HG02852 (cell line): ENCODE measurements at regions not wholly inside any gene's neighbourhood (a gene's known extent, or its start where the extent isn't known, plus 50 kb on each side); places are given as distances from the start of the nearest gene placed in this dataset.
"Not testable (repeated sequence)": the region's sequence is repeated elsewhere in the genome, so short reads cannot be mapped to it uniquely, and the experiment has no call there.

Source experiments
- ATAC-seq: cut with Tn5 transposase; IDR thresholded peaks from one replicate; pipeline ENCODE4 v1.9.1; 2021; ENCODE audit warnings: mild to moderate bottlenecking, moderate library complexity; ENCODE audit not compliant: unreplicated experiment

DNA sequence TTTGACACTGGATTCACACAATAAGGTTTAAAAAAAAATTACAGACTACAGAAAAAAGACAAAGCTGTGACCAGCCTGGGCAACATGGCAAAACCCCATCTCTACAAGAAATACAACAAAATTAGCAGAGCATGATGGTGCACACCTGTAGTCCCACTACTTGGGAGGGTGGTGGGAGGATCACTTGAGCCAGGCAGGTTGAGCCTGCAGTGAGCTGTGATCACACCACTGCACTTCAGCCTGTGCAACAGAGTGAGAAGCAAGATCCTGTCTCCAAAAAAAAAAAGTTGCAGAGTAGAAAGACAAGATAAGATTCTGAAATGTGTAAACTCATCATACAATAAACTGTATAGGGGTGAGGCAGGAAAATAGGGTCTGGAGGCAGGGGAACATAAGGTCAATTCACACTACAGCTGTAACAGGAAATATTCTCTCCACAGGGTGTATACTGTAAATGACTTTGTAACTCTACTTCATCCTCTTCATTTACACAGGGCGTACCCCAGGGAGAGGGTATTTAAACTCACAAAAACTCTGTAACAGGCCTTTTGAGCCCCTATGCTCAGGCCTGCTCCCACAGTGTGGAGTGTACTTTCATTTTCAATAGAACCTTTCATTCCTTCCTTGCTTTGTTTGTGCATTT, 112.6 kb upstream of the MAPK10 start:
- no peak for ATAC-seq

DNA sequence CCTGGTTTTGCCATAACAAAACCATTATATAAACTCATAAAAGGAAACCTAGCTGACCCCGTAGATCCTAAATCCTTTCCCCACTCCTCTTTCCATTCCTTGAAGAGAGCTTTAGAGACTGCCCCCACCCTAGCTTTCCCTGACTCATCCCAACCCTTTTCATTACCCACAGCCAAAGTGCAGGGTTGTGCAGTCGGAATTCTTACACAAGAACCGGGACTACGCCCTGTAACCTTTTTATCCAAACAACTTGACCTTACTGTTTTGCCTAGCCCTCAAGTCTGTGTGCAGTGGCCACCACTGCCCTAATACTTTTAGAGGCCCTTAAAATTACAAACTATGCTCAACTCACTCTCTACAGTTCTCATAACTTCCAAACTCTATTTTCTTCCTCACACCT, 116.0 kb upstream of the PTPN13 start:
- ATAC-seq, result not testable (repeated sequence)

GRCh38 chr4:86481440-86481839, 112.7 kb upstream of the PTPN13 start:
- ATAC-seq, result no peak

DNA sequence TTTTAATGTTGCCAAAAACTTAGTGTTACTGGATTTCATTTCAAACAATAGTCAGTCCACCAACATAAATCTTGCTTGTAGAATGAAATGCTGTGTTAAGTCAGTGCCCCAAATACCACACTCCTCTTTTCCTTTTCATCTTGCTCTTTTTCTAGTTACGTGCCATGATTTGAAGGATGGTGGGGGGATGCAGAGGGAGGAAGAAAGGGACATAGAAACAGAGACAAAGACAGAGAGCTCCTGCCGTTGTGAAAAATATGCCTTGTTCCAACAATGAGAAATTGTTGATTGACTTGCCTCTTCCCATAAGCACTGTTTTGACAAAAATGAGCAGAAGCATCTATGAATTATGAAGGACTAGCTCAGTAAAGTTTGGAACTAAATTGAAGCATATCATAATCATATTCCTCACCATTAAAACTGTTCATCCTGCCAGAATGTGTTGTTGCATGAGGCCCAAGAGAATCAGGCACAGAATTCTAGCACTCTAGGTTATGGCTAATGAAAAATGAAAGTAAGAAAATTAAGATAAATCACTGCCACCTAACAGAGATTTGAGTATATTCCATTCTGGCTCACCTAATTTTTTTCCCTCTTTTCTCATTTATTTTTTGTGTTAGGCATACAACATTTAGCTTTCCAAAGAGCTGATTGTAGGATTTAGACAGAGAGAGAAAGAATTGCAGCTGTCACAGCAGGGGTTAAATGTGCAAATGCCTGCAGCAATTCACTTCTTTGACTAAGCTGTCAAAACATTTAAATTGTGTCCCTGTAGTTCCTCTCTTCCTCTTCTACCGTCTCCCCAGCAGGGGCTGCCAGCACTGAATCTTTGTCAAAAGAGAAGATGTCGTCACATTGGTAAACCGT, 111.6 kb upstream of the PTPN13 start:
- ATAC-seq, result no peak

DNA sequence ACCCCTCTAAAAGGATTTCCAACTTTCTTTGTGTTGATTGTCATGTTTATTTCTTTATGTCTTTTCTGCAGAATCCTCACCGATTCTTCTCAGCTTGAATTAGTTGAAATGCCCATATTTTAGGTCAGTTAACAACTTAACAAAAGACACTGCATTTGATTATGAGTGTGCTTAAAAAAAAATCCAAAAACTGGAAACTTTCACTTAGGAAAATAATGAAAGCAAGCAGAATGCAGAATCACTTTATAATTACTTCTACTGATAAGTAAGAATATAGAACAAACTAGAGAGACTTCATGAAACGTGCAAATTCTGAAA, 111.0 kb upstream of the PTPN13 start:
- no peak for ATAC-seq

- no peak for ATAC-seq
Measured at GRCh38 chr4:86483773-86484172, 110.3 kb upstream of the PTPN13 start.

DNA sequence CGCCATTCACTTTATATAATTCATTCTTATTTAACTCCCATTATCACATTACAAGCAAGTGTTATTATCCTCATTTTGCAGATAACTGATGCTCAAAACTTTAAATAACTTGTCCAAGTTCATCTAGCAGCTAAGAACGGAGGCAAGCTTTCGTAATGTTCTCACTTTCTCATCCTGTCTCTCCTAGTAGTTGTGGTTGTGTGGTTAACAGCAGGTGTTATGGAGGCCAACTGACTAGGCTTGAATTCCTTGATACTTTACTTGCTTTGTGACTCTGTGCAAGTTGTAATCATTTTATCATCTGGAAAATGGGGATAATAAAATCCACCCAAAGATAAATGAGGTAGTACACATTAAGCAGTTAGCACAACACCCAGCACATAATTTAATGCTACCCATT, 109.9 kb upstream of the PTPN13 start:
- no peak for ATAC-seq

- ATAC-seq, result no peak
Measured at GRCh38 chr4:86487738-86488348, 106.3 kb upstream of the PTPN13 start.

DNA sequence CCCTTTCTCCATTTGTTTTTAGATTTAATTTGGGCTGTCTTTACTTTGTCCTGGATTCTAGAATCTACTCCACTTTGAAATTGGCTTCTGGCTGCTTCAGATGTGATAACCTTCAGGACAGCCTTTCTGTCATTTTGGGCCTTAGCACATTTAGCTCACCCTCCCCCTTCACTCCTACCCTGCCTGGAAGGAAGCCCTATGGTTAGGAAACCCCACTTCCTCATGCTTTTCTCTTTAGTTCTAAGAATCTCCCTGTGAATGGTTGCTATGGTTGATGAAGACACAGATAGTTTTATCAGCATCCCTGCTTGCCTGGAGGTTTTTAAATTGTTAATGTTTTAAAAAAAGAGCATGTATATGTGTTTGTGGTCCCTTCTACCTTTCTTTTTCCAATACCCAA, 100.7 kb upstream of the PTPN13 start:
- no peak for ATAC-seq

DNA sequence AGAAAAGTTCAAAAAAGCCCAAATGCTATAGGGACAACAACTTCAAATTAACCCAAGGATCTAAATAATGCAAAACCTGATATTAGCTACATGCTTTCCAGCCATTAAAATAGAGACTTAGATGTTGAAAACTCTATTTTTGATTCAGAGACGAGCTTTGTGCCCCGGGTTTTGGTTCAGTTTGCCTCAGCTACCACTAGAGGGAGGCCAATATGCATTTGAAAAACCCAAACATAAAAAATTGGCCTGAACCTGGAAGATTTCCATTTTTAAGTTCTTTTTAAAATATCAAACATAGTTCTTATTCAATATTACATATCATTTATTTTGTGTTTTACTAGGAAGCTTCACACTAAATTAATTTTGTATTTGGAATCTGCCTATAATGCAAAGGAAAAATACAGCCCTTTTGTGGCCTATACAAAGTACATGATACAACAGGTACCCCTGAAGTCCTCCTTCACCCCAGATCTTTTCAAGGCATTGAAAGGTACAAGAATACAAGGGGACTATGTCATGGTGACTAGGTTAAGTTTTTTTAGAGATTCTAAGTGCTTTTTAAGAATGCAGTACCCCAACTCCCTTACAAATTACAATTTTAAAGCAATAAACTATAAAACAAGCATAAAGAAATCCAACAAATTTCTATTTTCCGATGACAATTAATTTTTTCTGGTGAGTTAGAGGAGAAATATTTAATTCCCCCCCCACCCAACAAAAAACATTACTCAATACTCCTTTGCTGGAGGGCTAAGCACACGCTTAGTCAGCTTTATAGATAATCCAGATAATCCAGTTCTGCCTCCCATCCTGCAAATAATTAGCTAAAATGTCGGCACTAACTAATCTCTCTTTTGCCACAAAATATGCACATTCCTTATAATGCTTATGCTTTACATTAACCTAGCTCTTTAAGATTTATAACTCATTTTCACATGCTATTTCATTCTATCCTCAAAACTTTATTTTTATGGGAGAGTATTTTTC, 97.7 kb upstream of the PTPN13 start:
- ATAC-seq, result peak; percentile 37

DNA sequence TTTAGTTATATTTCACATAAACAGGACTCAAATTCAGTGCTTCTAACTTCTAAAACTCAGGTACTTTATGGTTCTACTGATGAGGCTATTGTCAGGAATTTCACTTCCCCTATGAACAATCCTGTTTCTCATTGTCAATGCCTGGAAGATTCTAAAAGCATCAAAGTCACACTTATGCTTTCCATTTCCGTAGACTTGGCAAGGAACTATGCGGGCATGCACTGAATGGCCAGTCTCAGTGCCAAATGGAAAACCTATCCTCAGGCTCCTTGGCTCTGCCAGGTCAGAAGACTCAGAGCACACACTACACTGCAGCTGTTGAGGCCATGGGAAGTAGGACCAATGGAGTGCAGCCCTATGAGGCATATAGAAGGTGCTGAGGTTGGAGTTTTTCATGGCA, 97.0 kb upstream of the PTPN13 start:
- ATAC-seq, result no peak

- peak; percentile 86 for ATAC-seq
Measured at GRCh38 chr4:86497980-86498862, 95.9 kb upstream of the PTPN13 start.

GRCh38 chr4:86498863-86499166, 95.3 kb upstream of the PTPN13 start:
- ATAC-seq, result no peak

- ATAC-seq, result no peak
Measured at GRCh38 chr4:86500527-86500926, 93.6 kb upstream of the PTPN13 start.

- ATAC-seq, result no peak
Measured at GRCh38 chr4:86502081-86502480, 92.0 kb upstream of the PTPN13 start.

DNA sequence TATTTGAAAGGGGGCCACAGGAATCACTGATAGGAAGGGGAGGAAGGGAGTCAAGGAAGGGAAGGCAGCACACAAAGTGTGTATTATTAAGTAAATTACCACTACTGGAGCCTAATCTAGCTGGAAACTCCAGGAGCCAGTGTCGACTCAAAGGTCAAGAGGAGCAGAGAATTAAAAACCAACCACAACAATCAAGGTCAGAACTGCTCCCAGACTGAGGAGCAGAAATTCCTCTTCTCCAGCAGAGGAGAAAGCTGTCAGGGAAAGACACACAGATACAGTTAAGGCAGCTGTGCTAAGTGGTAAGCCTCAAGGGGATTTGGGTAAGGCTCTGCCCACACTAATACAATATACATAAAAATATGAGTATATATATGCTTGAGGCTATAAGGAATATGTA, 87.5 kb upstream of the PTPN13 start:
- ATAC-seq, result no peak

DNA sequence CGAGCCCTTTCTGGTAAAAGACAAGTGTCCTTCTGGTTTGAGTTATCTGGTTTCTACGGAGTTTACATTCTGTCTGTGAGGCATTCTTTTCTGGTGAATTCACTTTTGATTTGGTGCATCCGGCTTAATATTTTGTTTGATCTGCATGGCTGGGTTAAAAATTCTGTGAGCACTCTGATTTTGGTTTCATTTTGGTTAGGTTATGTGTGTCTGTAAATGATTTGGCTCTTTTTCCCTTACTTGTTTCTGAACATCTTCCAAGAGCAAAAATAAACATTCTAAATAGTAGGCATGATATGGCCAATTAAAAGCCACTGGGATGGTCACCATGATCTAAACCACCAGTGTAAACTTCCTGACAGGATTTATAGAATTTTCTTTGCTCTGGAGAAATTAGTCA, 85.7 kb upstream of the PTPN13 start:
- ATAC-seq, result no peak

DNA sequence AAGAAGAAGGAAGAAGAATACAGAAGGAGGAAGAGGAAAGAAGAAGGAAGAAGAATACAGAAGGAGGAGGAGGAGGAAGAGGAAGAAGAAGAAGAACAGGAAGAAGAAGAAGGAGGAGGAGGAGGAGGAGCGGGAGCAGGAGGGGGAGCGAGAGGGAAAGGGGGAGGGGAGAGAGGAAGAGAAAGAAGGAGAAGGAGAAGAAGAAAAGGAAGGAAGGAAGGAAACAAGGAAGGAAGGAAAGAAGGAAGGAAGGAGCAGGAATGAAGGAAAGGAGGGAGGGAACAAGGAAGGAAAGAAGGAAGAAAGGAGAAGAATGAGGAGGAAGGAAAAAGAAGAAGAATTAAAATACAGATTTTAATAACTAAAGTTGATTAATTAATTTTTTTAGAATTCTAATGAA, 82.5 kb upstream of the PTPN13 start:
- ATAC-seq, result no peak

- ATAC-seq, result no peak
Measured at GRCh38 chr4:86512631-86513030, 81.5 kb upstream of the PTPN13 start.

- ATAC-seq, result not testable (repeated sequence)
Measured at GRCh38 chr4:86515963-86516362, 78.2 kb upstream of the PTPN13 start.
